HG02885 (cell line): ENCODE measurements at regions not wholly inside any gene's neighbourhood (a gene's known extent, or its start where the extent isn't known, plus 50 kb on each side); places are given as distances from the start of the nearest gene placed in this dataset.

ENCODE experiments used
- ATAC-seq: cut with Tn5 transposase; IDR thresholded peaks from one replicate; pipeline ENCODE4 v1.9.1; 2021; ENCODE audit warnings: mild to moderate bottlenecking; ENCODE audit not compliant: unreplicated experiment, poor library complexity

DNA sequence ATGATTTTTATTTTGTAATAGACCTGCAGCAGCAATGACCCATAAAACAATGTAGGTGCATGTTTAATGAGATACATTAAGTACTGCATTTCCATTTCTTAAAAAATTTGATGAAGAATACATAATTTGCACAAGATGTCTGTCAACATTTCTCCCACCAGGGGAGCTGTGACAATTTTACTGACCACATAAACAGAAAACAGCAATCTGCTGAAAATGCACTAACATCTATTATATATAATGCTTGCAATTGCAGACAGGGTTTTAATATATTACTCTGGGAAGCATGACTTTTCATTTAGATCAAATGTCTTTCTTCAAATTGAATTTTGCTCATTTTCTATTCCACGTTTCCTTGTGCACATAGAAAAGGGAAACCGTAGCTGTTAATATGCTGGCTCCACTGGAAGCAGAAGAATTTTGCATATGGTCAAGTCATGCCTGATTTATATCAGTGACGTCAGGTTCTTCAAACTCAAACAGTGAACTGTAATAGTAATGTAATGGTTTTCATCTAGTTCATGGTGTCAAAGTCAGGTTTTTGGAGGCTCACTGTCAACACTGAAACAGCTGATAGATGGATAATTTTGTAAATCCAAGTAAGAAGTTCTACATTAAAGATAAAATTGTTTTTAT, 79.8 kb upstream of the IGF1R start:
- no peak for ATAC-seq

DNA sequence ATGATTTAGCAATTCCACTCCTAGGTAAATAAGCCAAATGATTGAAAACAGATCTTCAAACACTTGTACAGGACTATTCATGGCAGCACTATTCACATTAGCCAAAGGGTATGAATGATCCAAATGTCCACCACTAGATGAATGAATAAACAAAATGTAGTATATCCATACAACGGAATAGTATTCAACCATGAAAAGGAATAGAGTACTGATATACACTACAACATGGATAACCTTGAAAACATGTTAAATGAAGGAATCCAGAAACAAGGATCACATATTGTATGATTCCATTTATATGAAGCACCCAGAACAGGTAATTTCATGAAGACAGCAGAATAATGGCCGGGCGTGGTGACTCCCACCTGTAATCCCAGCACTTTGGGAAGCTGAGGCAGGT, 78.2 kb upstream of the IGF1R start:
- no peak for ATAC-seq

DNA sequence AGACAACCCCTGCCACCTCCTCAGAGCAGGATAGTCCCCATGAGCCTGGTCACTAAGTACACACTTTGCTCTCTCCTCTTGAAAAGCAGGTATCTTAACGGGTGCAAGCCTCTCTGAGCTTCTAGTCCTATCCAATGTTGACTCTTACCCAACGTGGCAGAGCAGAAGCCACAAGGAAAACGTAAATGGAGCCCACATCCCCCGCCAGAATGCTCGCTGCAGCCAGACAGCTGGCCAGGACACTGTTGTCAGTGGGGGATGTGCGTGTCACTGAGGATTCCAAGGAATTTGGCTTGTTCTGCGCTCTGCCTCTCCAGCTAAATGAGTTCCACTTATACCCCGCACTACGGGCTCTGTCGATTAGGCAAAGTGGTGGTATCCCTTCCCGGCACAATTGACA, 67.8 kb upstream of the IGF1R start:
- no peak for ATAC-seq

DNA sequence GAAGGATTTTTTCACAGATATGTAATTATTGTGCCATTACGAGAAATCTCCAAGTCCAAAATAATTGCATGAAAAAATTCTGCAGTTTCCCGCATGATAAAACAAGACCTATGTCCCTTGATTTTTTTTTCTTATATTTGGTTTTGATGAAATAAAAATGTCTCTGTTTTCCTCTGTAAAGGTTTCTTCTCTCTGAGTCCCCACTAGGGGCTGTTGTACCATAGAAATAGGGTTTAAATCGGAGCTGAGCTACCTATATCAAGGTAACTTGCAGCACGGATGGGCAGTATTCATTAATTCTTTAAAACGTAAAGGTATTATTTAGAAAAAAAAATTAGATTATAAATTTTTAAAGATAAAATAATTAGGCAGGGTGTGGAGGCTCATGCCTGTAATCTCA, 66.6 kb upstream of the IGF1R start:
- ATAC-seq, result no peak

DNA sequence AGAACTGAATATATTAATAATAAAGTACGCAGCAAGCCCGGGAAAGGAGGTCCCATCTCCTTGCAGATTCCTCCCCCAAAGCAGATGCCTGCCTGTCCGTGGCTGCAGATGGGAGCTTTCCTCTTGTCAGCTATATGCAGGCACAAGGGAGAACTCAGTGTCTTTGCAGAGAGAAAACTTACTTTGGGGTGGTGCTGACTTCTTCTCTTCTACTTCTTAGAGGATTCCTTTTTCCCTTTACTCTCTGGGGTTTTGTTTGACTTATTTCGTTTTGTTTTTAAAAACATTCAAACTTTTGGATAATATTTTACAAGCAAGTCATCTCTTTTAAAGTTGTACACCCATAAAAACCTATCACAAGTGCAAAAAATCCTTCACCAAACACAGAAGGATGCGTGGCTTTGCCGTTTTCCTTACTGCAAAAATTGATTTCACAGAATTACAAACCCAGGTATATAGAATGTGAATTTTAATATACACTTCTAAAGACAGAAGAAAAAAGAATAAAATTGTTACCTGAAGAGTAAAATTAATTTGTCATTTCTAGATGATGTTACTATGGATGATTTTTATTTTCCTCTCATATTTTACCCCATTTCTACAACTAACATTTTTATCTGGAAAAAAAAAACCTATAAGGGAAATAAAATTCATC, 65.3 kb upstream of the IGF1R start:
- no peak for ATAC-seq

GRCh38 chr15:98583771-98584430, 64.4 kb upstream of the IGF1R start:
- ATAC-seq, result no peak

GRCh38 chr15:98586066-98586465, 62.3 kb upstream of the IGF1R start:
- ATAC-seq, result no peak

- ATAC-seq, result no peak
These were observed 56.2 kb upstream of the IGF1R start for GRCh38 chr15:98592136-98592535.

DNA sequence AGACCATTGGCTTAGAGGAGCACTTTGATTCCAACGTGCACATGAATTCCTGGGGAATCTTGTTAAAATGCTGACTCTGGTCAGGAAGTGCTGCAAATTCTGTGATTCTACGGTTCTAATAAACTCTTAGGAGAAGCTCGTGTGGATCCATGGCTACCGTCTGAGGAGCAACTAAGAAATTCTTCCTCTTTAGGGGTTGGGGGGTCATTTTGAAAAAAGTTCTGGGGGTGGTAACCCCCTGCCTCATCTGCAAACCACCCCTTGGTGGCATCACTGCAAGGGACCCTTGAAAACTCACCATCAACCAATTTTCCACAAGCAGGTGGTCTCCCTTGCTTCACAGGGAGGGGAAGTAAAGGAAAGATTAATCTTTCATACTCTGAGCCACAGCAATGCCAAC, 52.2 kb upstream of the IGF1R start:
- no peak for ATAC-seq

DNA sequence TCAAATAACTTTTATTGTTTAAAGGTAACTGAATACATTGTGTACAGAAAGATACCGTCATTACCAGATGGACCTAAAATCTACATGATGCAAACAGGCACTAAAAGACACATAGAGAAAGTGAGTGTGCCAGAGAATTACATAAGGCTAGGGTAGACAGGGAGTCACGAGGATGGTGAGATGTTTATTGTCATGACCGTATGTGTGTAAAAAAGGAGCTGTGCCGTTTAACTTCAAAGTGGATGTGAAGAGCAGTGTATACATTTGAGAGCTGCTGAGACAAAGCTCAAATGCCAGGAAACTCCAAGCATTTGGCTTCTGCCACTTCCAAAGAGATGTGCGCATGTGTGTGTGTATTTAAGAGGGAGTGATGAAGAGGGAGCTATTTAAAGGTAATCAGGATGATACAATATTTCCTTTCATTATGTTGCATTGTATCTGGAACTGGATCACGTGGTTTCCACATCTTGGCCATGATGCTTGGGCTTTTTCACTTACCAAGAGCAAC, 51.4 kb upstream of the IGF1R start:
- ATAC-seq, result no peak

DNA sequence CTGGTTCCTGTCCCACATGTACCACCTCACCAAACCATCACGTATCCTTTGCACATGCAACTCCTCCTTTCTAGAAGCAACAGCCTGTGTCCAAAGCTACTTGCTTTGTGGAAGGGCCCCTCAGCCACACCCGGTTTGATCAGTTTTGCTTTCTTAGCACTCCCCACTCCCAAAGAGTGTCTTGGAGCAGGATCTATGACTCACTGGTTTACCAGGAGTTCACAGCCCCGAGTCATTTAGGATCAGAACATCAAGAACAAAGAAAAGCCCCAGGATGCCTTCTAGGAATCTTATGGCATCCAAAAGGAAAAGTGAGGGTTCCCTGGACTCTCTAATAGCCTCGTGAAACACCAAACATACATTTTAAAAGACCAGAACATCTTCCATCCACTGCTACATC, 50.7 kb upstream of the IGF1R start:
- ATAC-seq, result no peak
